Right lobe of liver (tissue), 4 donors: ENCODE measurements at regions not wholly inside any gene's neighbourhood (a gene's known extent, or its start where the extent isn't known, plus 50 kb on each side); places are given as distances from the start of the nearest gene placed in this dataset.

Source experiments
- POLR2A ChIP-seq: fragments of 450-650 bp; IDR thresholded peaks from one replicate; pipeline ENCODE4 v1.6.1; 2017; ENCODE audit warnings: antibody characterized with exemption, mild to moderate bottlenecking
- TF ChIP-seq, protein P1 (sequence below), 4 donors: fragments of 200-600 bp in 3 of 4; fragments of 450-650 bp in 1 of 4; IDR thresholded peaks; one replicate each; pipeline versions ENCODE4 v1.5.1 to v1.8.0; 2016 to 2022; ENCODE audit warnings: antibody characterized with exemption in 4 of 4, mild to moderate bottlenecking in 2 of 4
- donor health status: DM: no; HTN: no; CAD: no.
- donor health status: DM: no; HTN: no; CAD: no.
- donor health status: DM: no; HTN: yes; CAD: no.

GRCh38 chr14:76696791-76697190 lies 64.5 kb upstream of the VASH1 start:
- TF ChIP-seq, protein P1, sequence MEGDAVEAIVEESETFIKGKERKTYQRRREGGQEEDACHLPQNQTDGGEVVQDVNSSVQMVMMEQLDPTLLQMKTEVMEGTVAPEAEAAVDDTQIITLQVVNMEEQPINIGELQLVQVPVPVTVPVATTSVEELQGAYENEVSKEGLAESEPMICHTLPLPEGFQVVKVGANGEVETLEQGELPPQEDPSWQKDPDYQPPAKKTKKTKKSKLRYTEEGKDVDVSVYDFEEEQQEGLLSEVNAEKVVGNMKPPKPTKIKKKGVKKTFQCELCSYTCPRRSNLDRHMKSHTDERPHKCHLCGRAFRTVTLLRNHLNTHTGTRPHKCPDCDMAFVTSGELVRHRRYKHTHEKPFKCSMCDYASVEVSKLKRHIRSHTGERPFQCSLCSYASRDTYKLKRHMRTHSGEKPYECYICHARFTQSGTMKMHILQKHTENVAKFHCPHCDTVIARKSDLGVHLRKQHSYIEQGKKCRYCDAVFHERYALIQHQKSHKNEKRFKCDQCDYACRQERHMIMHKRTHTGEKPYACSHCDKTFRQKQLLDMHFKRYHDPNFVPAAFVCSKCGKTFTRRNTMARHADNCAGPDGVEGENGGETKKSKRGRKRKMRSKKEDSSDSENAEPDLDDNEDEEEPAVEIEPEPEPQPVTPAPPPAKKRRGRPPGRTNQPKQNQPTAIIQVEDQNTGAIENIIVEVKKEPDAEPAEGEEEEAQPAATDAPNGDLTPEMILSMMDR (IDR thresholded peaks at IDR 0.05), result no peak
- no peak for TF ChIP-seq POLR2A
